DMS153 (cell line): ENCODE measurements at regions not wholly inside any gene's neighbourhood (a gene's known extent, or its start where the extent isn't known, plus 50 kb on each side); places are given as distances from the start of the nearest gene placed in this dataset.

Experiments used
- DNase-seq: peaks from one replicate; lab custom pipeline; 2025; lab: John Stamatoyannopoulos, UW

- no peak for DNase-seq
Measured at GRCh38 chr3:124542214-124542869, 187.9 kb upstream of the UMPS start.

- DNase-seq = no peak
Measured at GRCh38 chr3:124545891-124546290, 184.4 kb upstream of the UMPS start.

GRCh38 chr3:124552224-124552623 is 178.0 kb upstream of the UMPS start:
- peak; percentile 94 for DNase-seq

GRCh38 chr3:124553178-124553577 is 177.1 kb upstream of the UMPS start:
- no peak for DNase-seq

GRCh38 chr3:124556636-124557035 is 173.6 kb upstream of the UMPS start:
- DNase-seq = no peak

GRCh38 chr3:124557433-124558232 is 172.6 kb upstream of the UMPS start:
- DNase-seq = no peak

- DNase-seq = no peak
Measured at GRCh38 chr3:124558991-124559845, 171.0 kb upstream of the UMPS start.

GRCh38 chr3:124559846-124560574 is 170.2 kb upstream of the UMPS start:
- peak; percentile 69 for DNase-seq

GRCh38 chr3:124560666-124561215 is 169.5 kb upstream of the UMPS start:
- DNase-seq = no peak

GRCh38 chr3:124562769-124563168 is 167.5 kb upstream of the UMPS start:
- no peak for DNase-seq

GRCh38 chr3:124563376-124563775 is 166.9 kb upstream of the UMPS start:
- no peak for DNase-seq

GRCh38 chr3:124565013-124565412 is 165.2 kb upstream of the UMPS start:
- DNase-seq = peak; percentile 61

GRCh38 chr3:124565551-124565950 is 164.7 kb upstream of the UMPS start:
- DNase-seq = no peak

GRCh38 chr3:124566701-124567100 is 163.6 kb upstream of the UMPS start:
- DNase-seq = no peak

GRCh38 chr3:124567179-124567578 is 163.1 kb upstream of the UMPS start:
- no peak for DNase-seq

GRCh38 chr3:124569761-124570160 is 160.5 kb upstream of the UMPS start:
- DNase-seq = no peak

GRCh38 chr3:124570232-124570631 is 160.0 kb upstream of the UMPS start:
- DNase-seq = no peak

GRCh38 chr3:124572851-124573405 is 157.3 kb upstream of the UMPS start:
- no peak for DNase-seq

GRCh38 chr3:124574012-124574411 is 156.2 kb upstream of the UMPS start:
- DNase-seq = no peak

- no peak for DNase-seq
Measured at GRCh38 chr3:124576565-124577493, 153.4 kb upstream of the UMPS start.
